Gastrocnemius medialis (tissue), 4 donors: ENCODE measurements at regions not wholly inside any gene's neighbourhood (a gene's known extent, or its start where the extent isn't known, plus 50 kb on each side); places are given as distances from the start of the nearest gene placed in this dataset.

Source experiments
- CTCF ChIP-seq, 5 experiments: fragments of 450-650 bp in 3 of 5; fragments of 200-600 bp in 2 of 5; sonication (generic) in 2 of 5; IDR thresholded peaks in 4 of 5; conservative IDR thresholded peaks in 1 of 5; 1 replicate in 4 of 5; 2 replicates in 1 of 5; pipeline ENCODE4 v1.5.1; 2016 to 2019; ENCODE audit warnings: antibody characterized with exemption in 5 of 5, mild to moderate bottlenecking in 3 of 5, moderate library complexity in 3 of 5
- POLR2A ChIP-seq, 2 donors: fragments of 450-650 bp; IDR thresholded peaks; one replicate each; pipeline ENCODE4 v1.6.1; 2017; ENCODE audit warnings: antibody characterized with exemption in 2 of 2, mild to moderate bottlenecking in 2 of 2, moderate library complexity in 2 of 2

GRCh38 chr20:48094944-48095343 is 309.7 kb upstream of the SULF2 start:
- no peak for TF ChIP-seq POLR2A (IDR thresholded peaks at IDR 0.05)
- no peak for TF ChIP-seq CTCF (IDR thresholded peaks at IDR 0.05 in 4 of 5, conservative IDR thresholded peaks at IDR 0.05 in 1 of 5)
